ENCODE measurements at regions not wholly inside any gene's neighbourhood (a gene's known extent, or its start where the extent isn't known, plus 50 kb on each side); places are given as distances from the start of the nearest gene placed in this dataset.

- TF ChIP-seq CTCF (conservative IDR thresholded peaks at IDR 0.05) (no peak), EZH2 (IDR thresholded peaks at IDR 0.05; ENCODE audit: low read depth) (no peak)
Measured at GRCh38 chr14:55523321-55523720, 56.7 kb upstream of the KTN1 start.

Measured in PC-9 (cell line).